Cardiac fibroblast (primary cell): ENCODE measurements at regions not wholly inside any gene's neighbourhood (a gene's known extent, or its start where the extent isn't known, plus 50 kb on each side); places are given as distances from the start of the nearest gene placed in this dataset.

Experiments
- DNase-seq, 2 donors: peaks; one replicate each; pipeline versions ENCODE4 v3.0.0 to v3.0.0-alpha.2; 2010; ENCODE audit warnings: low read depth in 2 of 2
- H3K4me3 ChIP-seq, 2 donors: replicated peaks in 1 of 2; 1 replicate in 1 of 2; 2 replicates in 1 of 2; pipeline ENCODE4 v1.5.1; 2011; ENCODE audit warnings: low read depth in 2 of 2, low read length in 2 of 2, mild to moderate bottlenecking in 2 of 2, moderate library complexity in 1 of 2
- TF ChIP-seq, protein P1 (sequence below): IDR thresholded peaks from one replicate; pipeline ENCODE4 v1.5.1; 2011; ENCODE audit warnings: low read depth, mild to moderate bottlenecking, low read length, inconsistent platforms

DNA sequence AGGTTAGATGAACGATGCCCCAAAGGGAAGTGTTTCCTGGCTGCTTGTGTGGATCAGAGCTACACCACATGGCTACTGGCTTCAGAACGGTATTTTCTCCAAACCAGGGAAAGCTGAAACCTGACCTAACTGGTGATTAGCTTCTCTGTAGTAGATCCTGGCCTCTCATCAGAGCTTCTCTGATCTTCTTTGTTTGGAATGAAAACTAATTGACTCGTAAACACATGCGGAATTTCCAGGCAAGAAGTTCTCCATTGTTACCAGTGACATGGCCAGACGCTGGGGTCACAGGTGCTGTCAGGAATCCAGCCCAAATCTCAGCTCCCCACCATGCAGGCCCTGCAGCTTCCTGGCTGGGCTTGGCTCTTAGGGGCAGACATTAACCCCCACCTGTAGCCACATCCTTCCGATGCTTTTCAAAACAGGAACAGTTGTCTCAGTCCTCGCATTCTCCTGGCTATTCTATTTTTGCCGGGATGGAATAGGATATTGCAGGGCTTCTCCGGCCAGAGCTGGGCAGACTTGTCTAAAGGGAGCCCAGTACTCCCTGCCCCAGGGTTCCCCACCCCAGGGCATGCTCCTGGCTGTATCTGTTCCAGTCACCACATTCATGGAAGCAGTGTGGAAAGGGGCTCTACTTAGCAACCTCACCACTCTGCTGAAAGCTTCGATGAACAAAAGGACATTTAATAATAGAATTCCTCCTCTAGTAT is 305.4 kb upstream of the F9 start:
- DNase-seq, result no peak
- TF ChIP-seq, protein P1, sequence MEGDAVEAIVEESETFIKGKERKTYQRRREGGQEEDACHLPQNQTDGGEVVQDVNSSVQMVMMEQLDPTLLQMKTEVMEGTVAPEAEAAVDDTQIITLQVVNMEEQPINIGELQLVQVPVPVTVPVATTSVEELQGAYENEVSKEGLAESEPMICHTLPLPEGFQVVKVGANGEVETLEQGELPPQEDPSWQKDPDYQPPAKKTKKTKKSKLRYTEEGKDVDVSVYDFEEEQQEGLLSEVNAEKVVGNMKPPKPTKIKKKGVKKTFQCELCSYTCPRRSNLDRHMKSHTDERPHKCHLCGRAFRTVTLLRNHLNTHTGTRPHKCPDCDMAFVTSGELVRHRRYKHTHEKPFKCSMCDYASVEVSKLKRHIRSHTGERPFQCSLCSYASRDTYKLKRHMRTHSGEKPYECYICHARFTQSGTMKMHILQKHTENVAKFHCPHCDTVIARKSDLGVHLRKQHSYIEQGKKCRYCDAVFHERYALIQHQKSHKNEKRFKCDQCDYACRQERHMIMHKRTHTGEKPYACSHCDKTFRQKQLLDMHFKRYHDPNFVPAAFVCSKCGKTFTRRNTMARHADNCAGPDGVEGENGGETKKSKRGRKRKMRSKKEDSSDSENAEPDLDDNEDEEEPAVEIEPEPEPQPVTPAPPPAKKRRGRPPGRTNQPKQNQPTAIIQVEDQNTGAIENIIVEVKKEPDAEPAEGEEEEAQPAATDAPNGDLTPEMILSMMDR, result no peak
- H3K4me3 ChIP-seq, result no peak overlapping the region

DNA sequence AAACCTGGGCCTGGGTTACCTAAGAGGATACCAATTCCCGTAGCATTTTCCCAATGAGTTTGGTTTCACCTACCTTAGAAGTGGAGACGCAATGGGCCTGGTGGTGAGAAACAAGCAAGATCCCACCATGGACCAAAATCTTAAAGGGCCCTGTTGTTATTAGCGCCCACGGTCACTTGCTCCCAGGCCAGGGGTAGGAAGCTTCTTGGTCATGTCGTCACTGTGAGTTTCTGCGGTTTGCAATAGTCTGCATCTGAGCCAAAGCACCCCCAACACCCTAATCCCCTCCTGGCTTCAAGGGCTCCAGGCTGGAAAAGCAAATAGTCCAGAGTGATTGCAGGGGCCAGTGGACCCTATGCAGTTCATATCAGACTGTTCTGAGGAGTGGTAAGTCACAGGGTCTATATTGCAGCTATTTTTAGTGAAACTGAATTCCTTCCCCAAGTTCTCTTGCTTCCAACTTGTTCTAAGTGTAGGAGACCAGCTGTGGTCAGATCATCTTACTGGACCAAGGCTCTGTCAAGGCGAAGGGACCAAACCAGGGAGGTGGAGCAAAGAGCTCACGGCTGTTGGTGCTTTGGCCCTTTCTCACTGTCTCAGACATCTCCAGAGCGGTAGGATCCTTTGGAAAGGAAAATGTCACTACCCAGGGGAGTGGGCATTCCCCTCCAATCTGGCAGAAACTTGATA is 307.9 kb upstream of the F9 start:
- H3K4me3 ChIP-seq, result no peak overlapping the region
- TF ChIP-seq, protein P1, result no peak
- no peak for DNase-seq

DNA sequence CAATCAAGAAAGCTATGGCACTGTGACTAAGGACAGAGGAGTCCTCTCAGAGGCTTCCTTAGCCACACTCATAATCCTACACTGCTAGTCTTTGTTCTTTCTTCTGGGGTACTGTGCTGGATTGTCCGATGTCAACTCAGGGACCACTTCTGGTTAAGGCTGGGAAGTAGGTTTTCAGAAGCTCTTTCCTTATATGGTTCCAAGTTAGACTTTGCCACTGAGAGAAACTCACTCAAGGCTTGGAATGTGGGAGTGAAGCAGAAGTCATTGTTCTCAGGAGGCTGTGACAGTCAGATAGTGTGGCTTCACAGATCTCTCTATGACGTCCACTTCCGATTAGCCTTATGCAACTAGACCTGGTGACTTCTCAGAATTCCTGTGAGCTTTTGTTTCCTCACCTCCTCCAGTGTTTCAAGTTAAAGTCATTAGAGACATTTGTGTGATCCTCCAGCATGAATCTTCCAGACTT is 317.3 kb upstream of the F9 start:
- no peak for DNase-seq
- H3K4me3 ChIP-seq, result no peak overlapping the region
- TF ChIP-seq, protein P1, result no peak

DNA sequence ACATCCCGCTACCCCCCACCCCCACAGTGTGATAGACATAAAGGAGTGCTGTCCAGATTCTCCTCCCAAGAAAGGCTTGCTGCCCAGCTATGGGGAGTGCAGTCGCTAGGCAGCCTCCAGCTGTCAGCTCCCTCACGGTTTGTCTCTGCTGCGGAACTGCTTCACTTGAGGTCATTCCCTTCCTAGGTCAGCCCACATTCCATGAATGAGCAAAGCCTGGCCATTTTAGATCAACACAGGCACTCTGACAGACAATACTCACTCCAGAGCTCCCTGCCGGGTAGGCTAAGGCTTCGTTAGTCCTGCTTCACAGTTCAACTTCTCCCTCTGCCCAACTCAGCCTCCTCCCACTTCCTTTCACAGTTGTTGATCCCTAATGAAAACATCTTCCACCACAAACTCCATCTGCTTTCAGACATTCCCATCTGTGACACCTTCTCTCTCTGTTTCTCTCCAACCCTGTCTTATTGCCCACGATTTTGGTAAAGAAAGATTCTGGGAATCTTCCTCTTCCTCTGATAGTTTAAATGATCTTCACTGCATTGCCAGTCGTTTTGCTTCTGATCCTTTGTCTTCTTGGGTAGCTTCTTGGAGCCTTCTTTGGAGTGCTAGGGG is 318.9 kb upstream of the F9 start:
- DNase-seq, result no peak
- TF ChIP-seq, protein P1, result no peak
- H3K4me3 ChIP-seq, result no peak overlapping the region

DNA sequence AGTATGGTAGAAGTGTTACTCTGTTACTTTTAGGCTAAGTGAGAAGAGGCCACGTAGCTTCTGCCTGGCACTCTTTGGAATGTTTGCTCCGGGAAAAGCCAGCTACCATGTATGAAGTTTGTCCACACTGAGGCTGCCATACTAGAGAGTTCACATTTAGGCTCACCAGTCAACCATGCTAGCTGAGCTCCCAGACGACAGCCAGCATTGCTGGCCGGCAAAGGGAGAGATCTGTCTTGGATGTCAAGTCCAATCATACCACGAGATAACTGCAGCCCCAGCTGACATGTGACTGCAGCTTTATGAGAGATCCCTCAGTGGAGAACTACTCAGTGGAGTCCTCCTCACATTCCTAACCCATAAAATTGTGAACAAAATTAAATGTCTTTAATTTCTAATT is 321.2 kb upstream of the F9 start:
- H3K4me3 ChIP-seq, result no peak overlapping the region
- no peak for DNase-seq
- TF ChIP-seq, protein P1, result no peak

DNA sequence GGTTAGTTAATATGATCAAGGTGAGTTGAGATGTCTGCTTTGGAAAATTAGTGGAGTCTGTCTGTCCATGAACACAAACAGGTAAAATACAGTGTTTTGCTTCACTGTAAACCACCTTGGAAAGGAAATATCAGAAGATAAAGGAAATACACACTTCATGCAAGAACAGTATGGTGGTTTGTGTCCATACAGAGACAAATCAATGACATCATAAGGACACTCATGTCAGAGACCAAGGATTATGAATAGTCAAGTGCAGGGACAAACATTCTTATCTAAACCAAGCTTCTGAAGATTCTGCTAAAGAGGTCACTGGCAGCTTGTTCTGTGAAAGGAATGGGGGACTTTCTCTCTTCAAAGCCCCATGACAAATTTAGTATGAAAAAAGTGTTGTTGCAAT is 322.9 kb upstream of the F9 start:
- DNase-seq, result no peak

More for the DNA sequence above, 322.9 kb upstream of the F9 start:
- TF ChIP-seq, protein P1, result no peak
- H3K4me3 ChIP-seq, result no peak overlapping the region
